ENCODE measurements at regions not wholly inside any gene's neighbourhood (a gene's known extent, or its start where the extent isn't known, plus 50 kb on each side); places are given as distances from the start of the nearest gene placed in this dataset.

DNA sequence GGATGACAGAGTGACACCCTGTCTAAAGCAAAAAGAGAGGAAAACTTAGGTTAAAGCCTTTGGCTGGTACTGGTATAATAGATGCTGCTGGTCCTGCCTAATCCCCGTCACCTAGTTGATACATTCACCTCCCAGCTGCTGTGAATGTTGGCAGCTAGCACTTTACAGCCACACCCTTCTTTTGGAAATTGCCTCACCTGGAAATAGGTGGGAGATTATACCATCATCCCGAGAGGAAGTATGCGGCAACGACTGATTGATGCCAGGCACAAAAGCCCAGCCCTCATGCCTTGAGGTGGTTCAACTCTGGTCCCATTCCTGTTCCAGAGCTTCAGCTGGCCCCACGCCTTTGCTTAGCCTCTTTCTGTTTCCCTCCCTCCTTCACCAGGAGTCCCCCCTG, 53.2 kb upstream of the SIAH1 start:
- DNase-seq (ENCODE audit: low spot score) = no peak

DNA sequence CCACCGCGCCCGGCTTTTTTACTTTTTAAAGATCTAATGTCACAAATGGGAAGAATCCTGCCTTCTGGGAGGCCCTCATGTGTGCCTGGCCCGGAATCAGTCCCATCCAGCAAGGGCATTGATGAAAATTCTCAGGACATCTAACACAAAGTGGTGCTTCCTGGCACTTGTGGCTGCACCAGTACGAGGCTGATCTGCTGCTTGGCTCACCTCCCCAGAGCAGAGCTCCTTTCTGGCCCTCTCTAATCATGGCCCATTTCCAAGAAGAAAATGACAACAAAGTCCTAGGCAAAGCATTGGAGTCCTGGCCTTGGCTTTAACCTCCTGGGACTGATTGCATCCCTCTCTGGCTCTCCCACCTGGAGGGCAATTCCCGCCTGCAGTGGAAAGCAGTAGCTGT, 50.7 kb upstream of the SIAH1 start:
- DNase-seq (ENCODE audit: low spot score) = no peak

DNA sequence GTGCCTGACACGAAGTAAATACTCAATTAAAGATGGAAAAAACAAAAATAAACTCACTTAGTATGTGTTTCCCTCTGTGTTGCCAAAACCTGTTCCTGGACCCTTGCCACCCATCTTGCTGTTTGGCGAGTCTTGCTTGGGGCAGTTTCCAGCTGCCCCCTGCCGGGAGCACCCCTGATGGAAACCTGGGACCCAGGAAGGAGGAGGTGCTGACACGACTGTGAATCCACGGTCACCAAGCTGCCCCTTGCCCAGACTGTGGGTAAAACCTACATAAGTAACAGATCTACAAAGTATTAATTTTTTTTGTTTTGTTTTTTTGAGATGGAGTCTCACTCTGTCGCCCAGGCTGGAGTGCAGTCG, 50.1 kb upstream of the SIAH1 start:
- no peak for DNase-seq (ENCODE audit: low spot score)

Data from HuH-7.5 (cell line).